PFSK-1 (cell line): ENCODE measurements at regions not wholly inside any gene's neighbourhood (a gene's known extent, or its start where the extent isn't known, plus 50 kb on each side); places are given as distances from the start of the nearest gene placed in this dataset.

ENCODE experiments used
- POLR2AphosphoS5 ChIP-seq: IDR thresholded peaks from 2 replicates; pipeline ENCODE4 v1.6.1; 2012; ENCODE audit warnings: low read depth, mild to moderate bottlenecking, control low read depth, low read length, moderate library complexity
- SIN3A ChIP-seq: IDR thresholded peaks from 2 replicates; pipeline ENCODE4 v1.6.1; 2012; ENCODE audit warnings: mild to moderate bottlenecking, low read length, moderate library complexity, borderline replicate concordance; ENCODE audit not compliant: insufficient read depth
- TAF1 ChIP-seq: IDR thresholded peaks from 2 replicates; pipeline ENCODE4 v1.6.1; 2012; ENCODE audit warnings: low read length, control low read depth, borderline replicate concordance; ENCODE audit not compliant: insufficient read depth
- TF ChIP-seq, protein P1 (sequence below), 2 experiments: IDR thresholded peaks; 2 replicates each; pipeline versions ENCODE4 v1.6.1 to v1.8.0; 2011 to 2012; ENCODE audit warnings: low read depth in 2 of 2, low read length in 2 of 2, control low read depth in 1 of 2, inconsistent platforms in 1 of 2, mild to moderate bottlenecking in 1 of 2, moderate library complexity in 1 of 2; ENCODE audit not compliant: insufficient read depth in 1 of 2

GRCh38 chr1:87905651-87906050 lies 577.0 kb downstream of the LMO4 start:
- TF ChIP-seq TAF1 (no peak), POLR2AphosphoS5 (no peak), SIN3A (no peak)
- TF ChIP-seq, protein P1, sequence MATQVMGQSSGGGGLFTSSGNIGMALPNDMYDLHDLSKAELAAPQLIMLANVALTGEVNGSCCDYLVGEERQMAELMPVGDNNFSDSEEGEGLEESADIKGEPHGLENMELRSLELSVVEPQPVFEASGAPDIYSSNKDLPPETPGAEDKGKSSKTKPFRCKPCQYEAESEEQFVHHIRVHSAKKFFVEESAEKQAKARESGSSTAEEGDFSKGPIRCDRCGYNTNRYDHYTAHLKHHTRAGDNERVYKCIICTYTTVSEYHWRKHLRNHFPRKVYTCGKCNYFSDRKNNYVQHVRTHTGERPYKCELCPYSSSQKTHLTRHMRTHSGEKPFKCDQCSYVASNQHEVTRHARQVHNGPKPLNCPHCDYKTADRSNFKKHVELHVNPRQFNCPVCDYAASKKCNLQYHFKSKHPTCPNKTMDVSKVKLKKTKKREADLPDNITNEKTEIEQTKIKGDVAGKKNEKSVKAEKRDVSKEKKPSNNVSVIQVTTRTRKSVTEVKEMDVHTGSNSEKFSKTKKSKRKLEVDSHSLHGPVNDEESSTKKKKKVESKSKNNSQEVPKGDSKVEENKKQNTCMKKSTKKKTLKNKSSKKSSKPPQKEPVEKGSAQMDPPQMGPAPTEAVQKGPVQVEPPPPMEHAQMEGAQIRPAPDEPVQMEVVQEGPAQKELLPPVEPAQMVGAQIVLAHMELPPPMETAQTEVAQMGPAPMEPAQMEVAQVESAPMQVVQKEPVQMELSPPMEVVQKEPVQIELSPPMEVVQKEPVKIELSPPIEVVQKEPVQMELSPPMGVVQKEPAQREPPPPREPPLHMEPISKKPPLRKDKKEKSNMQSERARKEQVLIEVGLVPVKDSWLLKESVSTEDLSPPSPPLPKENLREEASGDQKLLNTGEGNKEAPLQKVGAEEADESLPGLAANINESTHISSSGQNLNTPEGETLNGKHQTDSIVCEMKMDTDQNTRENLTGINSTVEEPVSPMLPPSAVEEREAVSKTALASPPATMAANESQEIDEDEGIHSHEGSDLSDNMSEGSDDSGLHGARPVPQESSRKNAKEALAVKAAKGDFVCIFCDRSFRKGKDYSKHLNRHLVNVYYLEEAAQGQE (IDR thresholded peaks at IDR 0.05; ENCODE audit: insufficient read depth in 1 of 2, low read depth in 2 of 2, low read length in 2 of 2): no peak
